Activated CD8-positive, alpha-beta memory T cell treated with anti-CD3 and anti-CD28 coated beads, Interleukin-2, amount 50 U/mL, for 48 hours (primary cell): ENCODE measurements at regions not wholly inside any gene's neighbourhood (a gene's known extent, or its start where the extent isn't known, plus 50 kb on each side); places are given as distances from the start of the nearest gene placed in this dataset.
"Not testable (repeated sequence)": the region's sequence is repeated elsewhere in the genome, so short reads cannot be mapped to it uniquely, and the experiment has no call there.

Experiments used
- DNase-seq: peaks from one replicate; pipeline ENCODE4 v3.0.0-alpha.2; 2020

DNA sequence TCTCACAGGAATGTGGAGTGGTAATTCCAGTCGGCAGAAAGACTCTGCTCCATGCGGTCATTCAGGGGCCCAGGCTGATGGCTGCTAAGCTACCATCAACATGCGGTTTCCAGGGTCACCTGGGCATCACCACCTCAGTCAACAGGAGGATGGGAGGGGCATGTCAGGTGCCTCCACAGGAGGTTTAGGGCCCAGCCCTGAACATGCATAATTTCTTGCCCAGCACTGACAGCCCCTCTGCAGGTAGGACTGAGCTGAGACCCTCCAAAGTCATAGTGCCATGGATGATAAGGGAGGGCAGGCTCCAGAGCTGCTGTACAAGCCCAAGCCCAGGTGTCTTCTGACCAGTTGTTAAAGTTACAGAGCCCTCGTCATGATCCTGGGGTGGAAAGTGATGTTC, 244.0 kb upstream of the SFSWAP start:
- no peak for DNase-seq

DNA sequence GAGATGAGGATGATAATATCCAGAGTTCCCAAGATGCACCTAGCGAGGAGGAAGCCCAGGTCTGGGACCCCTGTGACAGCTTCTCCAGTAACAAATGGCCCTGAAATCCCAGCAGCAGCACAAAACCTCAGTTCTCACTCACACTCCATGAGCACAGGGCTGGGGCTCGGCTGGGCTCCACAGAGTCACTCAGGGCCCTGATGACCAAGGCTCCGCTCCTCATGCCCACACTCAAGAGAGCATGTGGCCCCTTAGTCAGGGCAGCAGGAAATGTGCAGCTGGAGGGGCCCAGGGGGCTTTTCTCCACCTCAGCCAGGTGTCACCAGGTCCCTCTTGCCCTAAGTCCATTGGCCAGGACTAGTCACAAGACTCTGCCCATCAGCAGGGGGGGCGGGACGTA, 242.7 kb upstream of the SFSWAP start:
- no peak for DNase-seq

DNA sequence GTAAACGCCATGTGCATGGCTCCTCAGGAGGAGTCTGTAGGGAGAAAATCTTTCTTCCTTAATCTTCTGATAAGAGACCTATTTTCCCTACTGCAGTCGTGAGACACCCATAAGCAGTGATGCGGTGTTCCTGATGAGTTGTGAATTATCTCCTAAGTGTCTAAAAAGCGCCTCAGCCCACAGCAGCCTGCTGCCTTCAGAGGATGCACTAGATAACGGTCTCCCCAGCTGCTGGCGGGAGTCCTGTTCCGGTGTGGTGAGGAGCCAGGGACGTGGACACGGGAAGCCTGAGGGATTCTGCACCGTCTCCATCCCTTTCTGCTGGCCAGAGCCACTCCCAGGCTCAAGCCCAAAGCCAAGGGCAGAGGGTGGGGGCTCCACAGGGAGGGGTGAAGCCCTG, 240.9 kb upstream of the SFSWAP start:
- not testable (repeated sequence) for DNase-seq

DNA sequence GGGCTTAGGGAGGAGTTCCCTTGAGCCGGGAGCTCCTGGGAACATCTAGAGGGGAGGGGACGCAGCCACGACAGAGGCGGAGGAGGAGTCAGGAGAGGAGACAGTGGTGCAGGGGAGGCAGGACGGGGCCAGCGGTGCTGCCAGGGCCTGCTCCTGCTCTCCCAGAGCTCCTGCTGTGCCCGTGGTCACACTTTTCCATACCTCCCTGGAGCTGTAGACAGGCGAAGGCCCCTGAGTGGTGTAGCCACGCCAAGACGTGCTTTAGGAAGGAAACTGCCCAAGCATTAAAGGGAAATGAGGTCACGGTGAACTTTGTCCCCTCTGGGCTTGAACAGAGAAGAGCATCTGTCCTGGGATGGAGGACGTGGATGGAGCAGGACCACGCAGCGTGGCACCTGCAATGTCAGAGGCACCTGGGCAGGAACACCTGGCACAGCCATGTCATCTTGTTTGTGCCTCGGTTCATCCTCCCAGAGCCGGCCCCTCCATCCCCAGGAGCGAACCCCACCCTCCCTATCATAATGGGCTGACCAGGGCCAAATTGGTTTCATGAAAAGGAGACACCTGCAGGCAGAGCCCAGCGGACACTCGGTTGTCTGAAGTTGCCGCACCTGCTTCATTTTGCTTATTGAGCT, 239.5 kb upstream of the SFSWAP start:
- no peak for DNase-seq

DNA sequence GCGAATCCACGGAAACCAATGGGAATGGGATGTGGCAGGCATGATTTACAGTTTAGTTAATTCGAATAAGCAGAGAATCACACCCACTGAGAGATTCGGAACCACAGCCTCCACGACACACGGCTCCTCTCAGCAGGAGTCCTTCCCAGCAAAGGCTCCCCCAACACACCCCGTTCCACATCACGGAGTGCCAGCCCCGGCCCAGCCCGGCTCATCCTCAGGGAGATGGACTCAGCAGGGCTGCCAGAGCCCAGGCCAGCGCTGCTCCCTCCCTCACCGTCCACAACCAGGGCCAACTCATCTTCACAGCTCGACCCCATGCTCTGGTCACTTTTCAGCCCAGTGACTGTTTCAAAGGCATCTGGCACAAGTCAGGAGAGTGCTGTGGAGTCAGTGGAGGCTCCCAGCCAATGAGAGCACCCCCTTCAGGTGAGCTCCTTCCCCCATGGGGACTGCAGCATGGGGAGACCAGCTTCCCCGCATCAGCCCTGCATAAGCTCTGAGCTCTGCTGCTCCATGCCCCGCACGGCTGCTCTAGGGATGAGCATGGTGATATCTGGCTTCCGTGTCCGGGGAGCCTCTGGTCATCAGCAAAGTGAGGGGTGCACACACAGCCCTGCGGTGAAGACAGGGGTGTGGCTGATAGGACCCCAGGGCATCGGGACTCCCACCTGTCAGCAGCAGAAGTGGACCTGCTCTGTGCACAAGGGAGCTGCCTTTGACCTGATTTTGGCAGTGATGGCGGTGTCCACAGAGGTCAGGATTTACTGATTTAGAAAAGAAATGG, 238.8 kb upstream of the SFSWAP start:
- DNase-seq, result no peak

DNA sequence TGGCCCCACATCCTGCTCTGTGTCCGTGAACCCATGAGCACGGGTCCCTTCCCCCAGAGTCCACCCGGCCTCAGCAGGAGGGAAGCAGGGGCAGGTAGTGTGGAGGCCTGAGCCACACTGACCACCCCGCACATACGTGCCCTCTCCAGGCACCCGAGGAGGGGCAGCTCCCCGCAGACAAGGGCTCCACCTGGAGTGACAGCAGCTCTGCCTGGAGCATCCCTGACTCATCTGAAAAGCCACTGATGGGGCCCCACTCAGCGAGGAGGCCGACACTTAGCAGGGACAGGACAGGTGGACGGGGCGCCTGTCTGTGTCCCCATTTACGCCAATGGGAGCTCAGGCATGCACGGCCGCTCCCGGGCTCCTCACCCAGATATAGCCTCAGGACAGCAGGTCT, 237.6 kb upstream of the SFSWAP start:
- no peak for DNase-seq

DNA sequence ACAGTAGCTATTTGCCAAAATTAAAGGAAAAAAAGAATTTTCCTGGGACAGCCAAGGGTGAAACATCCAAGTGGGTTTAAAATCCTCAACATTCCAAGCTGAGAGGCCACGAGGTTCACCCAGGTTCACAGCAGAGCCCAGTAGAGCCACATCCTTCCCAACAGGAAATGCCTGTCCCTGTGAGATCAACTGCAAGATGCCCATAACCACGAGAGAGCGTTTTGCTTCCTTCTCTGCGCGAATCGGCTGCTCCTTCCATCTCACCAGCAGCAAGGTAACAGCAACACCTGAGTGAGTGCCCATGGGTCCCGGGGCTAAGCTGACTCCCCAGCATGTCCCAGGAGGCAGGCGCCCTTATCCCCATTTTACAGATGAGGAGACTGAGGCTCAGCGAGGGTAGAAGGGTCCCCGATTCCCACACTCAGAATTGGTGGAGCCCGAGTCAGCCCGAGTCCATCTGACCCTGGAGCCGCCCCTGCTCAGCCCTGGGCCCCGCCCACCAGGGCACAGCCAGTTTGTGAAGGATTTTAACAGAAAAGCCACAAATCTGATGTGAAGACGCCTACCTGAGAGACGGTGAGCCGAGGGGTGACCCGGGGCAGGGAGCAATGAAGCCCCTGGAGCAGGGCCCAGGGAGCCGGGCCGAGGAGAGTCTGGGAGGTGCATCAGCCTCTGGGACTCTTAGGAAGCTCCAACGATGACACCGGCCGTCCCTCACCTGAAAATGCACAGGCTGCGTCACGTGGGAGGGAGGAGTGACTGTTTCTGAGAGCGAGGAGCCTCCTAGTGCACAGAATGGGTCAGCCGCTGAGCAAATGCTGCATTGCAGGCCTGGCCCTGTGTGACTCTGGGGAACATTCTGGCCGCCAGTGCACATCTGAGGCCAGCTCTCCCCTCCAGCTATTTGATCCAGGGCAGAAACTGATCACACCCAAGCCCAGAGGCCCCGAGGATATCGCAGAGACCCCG, 236.9 kb upstream of the SFSWAP start:
- DNase-seq, result no peak

DNA sequence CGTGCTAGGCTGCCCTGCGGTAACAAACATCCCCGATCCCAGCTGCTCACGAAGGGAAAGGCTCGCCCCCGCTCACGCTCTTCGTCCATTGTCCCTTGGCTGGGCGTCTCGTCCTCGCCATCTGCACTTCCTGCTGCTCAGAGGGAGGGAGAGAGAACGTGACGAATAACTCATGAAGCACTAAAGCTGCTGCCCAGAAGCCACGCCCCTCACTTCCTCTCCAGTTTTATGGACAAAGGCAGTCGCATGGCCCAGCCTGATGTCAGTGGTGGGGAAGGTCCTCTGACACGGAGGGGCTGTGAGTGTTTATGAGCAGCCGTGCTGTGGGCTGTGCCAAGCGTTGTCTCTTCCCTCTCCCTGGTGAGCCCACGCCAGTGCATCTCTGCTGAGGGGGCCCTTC, 235.9 kb upstream of the SFSWAP start:
- DNase-seq, result not testable (repeated sequence)

DNA sequence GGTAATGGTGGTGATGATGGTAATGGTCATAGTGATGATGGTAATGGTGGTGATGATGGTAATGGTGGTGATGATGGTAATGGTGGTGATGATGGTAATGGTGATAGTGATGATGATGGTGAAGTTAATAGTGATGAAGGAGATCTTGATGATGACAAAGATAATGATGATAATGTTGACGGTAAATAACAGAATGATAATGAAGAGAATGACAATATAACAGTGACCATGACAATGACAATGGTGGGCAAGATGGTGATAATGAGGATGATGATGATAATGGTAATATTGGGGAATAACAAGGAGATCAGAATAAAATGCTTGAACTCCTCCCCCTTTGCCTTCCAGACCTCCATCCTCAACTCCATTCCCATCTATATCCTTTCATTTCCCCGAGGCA, 233.3 kb upstream of the SFSWAP start:
- DNase-seq, result no peak

DNA sequence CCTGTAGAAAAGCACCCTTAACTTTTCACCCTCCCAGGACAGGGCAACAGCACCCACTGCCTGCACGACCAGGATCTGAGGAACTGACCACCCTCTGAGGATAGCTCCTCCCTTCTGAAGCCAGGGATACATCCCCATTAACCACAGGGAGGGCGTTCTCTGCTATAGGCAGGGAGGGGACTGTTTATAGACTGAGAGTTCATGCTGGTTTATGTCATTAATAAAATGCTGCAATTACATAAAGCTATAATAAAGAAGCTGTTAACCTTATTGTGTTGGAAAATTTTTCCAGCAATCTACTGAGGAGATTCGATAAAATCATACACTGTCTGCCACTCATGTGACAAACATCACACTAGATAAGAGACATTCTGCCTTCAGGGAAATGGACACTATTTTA, 232.4 kb upstream of the SFSWAP start:
- DNase-seq, result no peak

DNA sequence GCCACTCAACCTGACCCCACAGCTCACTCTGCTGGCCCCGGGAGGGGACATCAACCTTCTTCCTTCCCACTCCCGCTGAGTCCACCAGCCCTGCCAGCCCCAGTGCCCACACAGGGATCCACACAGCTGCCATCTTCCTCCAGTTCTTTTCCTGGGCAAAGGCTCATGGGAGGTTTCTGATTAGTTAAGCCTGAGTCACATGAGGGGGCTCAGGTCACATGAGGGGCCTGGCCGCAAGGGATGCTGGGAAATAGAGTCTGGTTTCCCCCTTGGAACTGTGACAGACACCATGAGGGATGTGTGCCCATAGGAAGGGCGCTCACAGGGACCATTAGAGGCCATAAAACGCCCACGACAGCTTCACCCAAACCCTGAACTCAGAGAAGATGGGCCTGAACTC, 228.7 kb upstream of the SFSWAP start:
- no peak for DNase-seq

DNA sequence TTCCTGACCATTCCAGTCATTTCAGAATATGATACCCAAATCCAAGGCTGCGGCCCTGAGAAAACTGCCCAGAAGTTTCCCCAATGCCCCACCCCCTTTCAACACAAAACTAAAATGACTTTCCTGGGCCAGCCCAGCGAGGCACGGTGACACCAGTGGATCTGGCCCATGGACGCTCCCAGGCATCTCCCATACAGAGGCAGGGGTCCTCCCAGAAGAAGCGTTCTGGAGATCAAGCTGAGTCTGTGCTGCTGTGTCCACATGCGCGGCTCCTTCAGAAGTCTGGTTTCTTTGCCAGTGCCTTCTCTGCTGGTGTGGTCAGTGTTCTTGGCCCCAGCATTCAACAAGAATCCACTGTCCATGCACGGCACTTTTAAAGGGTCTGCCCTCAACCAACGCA, 228.2 kb upstream of the SFSWAP start:
- DNase-seq, result no peak

DNA sequence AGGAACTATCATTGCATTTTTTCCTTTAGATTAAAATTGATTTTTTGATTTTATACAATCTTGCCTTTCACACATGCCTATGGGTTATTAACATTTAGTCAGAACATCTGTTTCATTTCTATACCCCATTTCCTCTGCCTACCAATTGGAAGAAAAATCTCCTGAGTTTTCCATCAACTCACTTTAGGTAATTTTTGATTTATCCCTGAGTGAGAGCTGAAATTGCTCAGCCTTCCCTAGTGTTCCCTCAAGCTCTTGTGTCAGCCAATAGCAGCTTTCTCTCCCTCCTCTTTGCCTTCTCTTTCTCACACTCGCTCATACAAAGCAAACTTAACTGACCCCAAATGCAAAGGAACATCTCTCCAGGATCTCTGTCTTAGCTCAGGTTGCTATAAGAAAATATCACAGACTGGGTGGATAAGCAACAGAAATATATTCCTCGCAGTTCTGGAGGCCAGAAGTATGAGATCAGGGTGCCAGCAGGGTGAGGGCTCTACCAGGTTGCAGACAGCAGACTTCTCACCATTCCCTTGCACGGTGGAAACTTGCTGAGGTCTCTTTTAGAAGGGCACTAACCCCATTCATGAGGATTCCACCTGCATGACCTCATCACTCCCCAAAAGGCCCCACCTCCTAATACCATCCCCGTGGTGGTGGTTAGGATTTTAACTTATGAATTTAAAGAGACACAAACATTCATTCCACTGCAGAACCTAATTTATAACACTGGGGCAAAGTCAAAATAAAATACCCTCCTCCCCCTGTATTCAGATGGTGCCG, 224.2 kb upstream of the SFSWAP start:
- DNase-seq, result no peak

DNA sequence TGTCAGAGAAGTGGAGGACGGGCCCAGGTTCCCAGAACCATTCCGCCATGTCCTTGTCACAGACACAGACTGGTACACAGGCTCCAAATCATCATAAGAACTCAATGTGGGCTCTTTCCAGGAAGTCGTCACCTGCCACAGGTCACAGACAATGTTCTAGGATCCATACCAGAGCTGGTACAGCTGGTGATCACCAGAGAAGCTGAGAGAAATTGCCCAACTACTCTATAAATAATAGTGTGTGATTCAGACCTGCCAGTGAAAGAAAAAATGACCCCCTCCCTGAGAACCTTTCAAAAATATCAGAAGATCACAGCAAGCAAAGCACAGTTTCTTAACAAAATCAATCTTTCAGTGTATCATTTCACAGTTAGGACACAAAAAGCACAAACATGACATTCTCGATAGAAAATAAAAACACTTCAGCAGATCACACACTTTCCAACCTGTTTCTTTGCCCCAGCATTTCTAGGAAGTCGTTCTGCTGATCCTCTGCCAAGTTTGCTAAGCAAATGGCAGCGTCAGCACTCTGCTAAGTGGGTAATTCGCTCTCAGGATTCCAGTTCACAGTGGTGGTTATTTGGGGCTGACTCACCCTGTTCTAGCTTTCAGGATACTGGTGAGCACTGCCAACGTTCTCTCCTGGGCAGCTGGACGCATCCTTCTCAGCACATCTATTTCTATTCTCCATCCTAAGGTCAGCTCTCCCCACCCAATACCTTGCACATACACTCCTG, 223.3 kb upstream of the SFSWAP start:
- DNase-seq, result peak; percentile 30

DNA sequence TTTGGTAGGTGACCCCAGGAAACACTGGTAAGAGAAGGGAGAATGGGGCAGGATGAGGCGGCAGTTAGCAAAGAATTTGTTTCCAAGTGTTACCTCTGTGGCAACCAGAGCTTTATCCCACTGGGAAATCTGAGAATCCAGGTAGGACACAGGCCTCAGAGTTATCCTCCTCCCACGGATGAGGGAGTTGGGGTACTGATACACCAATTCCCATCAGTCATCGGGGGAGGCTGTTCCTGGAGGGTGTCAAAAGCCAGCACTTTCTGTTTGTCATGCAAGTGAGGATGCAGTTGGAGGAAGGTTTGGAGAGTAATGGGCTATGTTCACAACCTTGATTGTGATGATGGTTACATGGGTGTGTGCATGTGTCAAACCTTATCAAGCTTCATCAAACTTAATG, 221.2 kb upstream of the SFSWAP start:
- no peak for DNase-seq

DNA sequence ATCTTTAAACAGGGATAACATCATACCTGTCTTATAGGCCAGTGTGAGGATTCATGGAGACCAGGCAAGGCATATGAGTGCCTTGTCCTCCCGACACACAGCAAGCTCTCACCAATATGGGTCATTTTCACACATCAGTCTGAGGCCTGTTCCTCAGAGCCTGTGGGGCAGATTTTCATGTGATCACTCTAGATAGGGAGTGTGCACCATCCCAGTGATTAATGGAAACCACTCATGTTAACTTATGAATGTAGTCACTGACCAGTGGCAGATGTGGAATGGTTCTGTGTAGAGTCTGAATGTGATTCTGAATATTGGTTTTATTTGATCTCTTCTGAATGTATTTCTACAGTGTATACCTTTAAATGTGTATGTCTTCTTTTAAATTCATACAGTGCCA, 219.7 kb upstream of the SFSWAP start:
- DNase-seq, result no peak

DNA sequence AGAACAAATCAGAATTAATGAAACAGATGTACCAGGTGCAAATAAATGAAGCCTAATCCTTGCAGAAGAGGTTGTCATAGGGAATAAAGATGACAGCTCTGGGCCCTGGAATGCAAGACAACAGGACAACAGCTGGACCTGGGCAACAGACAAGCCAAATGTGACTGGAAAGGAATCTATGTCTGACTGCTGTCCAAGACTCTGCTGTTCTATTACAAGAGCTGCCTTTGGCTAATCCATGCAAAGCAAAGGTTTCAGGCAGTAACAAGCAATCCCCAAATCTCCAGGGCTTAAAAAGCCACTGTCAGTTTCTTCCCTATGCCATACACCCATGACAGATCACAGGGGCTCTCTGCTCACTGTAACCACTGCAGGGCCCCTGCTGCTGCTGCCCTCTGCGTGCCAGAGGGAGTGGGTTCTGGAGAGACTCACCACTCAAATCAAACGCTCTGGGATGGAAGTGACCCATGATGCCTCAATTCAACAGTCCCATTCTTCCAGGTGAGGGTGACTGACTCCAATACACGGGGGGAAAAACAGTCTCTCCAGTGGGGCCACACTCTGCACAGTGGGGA, 218.9 kb upstream of the SFSWAP start:
- no peak for DNase-seq

DNA sequence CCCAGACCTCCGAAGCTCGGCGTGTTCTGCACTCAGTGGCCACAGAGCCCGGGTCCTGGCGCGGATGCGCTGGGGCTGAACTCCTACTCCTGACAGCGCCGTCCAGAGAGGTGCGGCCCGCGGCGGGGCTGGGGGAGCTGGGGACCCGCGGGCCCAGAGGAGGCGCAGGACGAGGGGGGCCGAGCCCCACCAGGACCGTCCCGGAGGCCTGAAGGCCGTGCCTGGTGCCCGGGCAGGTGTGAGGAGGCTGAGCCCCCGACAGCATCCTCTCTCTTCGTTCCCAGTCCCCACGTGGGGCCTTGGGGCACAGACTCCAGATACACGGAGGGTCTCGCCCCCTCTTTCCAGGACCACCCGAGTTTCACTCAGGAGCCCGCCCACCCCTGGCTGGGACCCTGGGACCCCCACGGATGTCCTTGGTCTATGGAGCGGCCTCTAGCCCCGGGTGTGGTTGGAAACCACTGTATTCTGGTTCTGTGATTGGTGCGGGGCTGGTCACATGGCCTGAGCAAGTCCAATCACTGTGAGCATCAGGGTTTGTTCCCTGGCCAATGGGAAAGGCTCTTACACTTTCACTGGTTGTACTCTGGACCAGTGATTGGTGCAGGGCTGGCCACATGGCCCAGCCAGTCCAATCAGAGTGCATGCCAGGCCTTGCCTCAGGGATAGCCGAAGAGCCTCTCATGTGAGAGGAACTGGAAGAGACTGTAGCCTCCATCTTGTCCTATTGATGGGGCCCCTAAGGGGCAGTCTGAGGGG, 217.6 kb upstream of the SFSWAP start:
- DNase-seq, result peak; percentile 22

DNA sequence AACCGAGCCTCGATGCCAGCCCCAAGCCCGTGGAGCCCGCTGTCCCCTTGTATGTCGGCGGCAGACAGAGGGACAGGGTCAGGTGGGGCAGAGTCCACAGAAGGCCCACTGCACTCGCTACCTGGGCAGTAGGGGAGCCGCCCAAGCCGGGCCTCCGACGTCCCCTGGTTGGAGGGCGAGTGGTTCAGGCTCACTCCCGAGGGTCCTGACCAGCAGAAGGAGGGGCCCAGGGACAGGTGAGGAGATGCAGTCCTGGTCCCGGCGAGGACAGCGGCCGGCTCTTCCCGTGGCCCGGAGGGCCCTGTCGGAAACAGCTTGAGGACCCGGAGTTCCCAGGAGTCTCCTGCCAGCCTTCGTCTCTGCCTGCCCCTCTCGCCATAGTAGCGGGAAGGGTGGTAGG, 216.7 kb upstream of the SFSWAP start:
- no peak for DNase-seq

DNA sequence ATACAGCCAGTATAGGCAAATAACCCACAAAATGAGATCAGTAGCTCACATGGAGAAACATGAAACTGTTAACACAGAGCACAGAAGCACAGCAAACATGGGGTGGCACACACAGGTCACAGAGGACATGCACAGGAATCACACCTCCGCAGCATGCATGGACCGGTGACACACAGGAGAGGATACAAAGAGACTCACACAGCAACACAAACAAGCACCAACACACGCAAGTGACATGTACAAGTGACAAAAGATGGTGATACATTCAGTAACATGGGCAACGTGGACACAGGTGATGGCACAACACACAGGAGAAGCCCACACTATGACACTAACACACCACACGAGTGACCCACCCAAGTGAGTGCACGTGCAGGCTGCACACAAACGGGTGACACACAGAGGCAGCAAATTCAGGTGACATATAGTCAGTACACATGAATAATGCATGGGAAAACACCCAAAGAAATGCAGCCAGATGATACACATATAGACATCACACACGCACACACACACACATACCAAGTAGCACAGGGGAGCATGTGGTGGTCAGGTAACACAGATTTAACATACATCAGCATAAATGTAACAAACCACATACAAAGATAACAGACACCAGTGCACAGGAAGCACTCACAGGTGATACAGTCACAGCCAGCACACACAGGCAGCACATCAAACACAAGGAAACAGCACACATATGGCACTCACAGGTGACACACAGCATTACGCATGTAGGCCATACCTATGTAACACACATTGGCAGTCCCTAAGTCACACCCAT, 216.0 kb upstream of the SFSWAP start:
- DNase-seq, result peak; percentile 40
